GM23248 (cell line): ENCODE measurements at regions not wholly inside any gene's neighbourhood (a gene's known extent, or its start where the extent isn't known, plus 50 kb on each side); places are given as distances from the start of the nearest gene placed in this dataset.
A peak's percentile ranks its signal among the peaks of the same experiment; 100 is the strongest.

ENCODE experiments used
- DNase-seq: peaks from one replicate; pipeline ENCODE4 v3.0.0-alpha.2; 2015
- H2AFZ ChIP-seq: fragments of 200-600 bp; sonication (generic); 2 replicates; pipeline ENCODE4 v1.6.1; 2016; ENCODE audit warnings: antibody characterized with exemption
- H3F3A ChIP-seq: fragments of 200-600 bp; sonication (generic); 2 replicates; pipeline ENCODE4 v1.6.1; 2016; ENCODE audit warnings: mild to moderate bottlenecking, antibody characterized with exemption, mixed run types; ENCODE audit not compliant: insufficient read depth
- H3K27ac ChIP-seq: fragments of 200-600 bp; sonication (generic); 2 replicates; pipeline ENCODE4 v1.5.1; 2016; ENCODE audit warnings: mild to moderate bottlenecking
- H3K27me3 ChIP-seq: fragments of 200-600 bp; sonication (generic); replicated peaks from 2 replicates; pipeline ENCODE4 v1.6.1; 2016; ENCODE audit warnings: mild to moderate bottlenecking; ENCODE audit not compliant: insufficient read depth
- H3K36me3 ChIP-seq: fragments of 200-600 bp; sonication (generic); 2 replicates; pipeline ENCODE4 v1.6.1; 2016; ENCODE audit warnings: low read depth, mild to moderate bottlenecking
- H3K4me1 ChIP-seq: fragments of 200-600 bp; sonication (generic); 2 replicates; pipeline ENCODE4 v1.6.1; 2016; ENCODE audit warnings: mild to moderate bottlenecking; ENCODE audit not compliant: insufficient read depth
- H3K4me2 ChIP-seq: fragments of 200-600 bp; sonication (generic); one replicate; pipeline ENCODE4 v1.6.1; 2016; ENCODE audit warnings: mild to moderate bottlenecking; ENCODE audit not compliant: unreplicated experiment
- H3K4me3 ChIP-seq: fragments of 200-600 bp; sonication (generic); 2 replicates; pipeline ENCODE4 v1.5.1; 2016; ENCODE audit warnings: mild to moderate bottlenecking
- H3K79me2 ChIP-seq: fragments of 200-600 bp; sonication (generic); 2 replicates; pipeline ENCODE4 v1.6.1; 2016; ENCODE audit warnings: mild to moderate bottlenecking; ENCODE audit not compliant: insufficient read depth
- H3K9ac ChIP-seq: fragments of 200-600 bp; sonication (generic); 2 replicates; pipeline ENCODE4 v1.6.1; 2016; ENCODE audit warnings: mild to moderate bottlenecking
- H3K9me2 ChIP-seq: fragments of 200-600 bp; sonication (generic); 2 replicates; pipeline ENCODE4 v1.6.1; 2016; ENCODE audit warnings: mixed run types, mild to moderate bottlenecking, moderate library complexity; ENCODE audit not compliant: insufficient read depth
- H3K9me3 ChIP-seq: fragments of 200-600 bp; sonication (generic); one replicate; pipeline ENCODE4 v1.6.1; 2017; ENCODE audit warnings: low read depth
- H4K20me1 ChIP-seq: fragments of 200-600 bp; sonication (generic); 2 replicates; pipeline ENCODE4 v1.6.0; 2016; ENCODE audit not compliant: insufficient read depth
- EZH2 ChIP-seq: fragments of 200-600 bp; sonication (generic); IDR thresholded peaks from 2 replicates; pipeline ENCODE4 v1.6.1; 2018; ENCODE audit warnings: antibody characterized with exemption, mild to moderate bottlenecking; ENCODE audit not compliant: insufficient read depth, poor library complexity, severe bottlenecking
- EZH2phosphoT487 ChIP-seq: fragments of 200-600 bp; sonication (generic); IDR thresholded peaks from 2 replicates; pipeline ENCODE4 v1.6.1; 2018; ENCODE audit warnings: antibody characterized with exemption, moderate library complexity, mild to moderate bottlenecking, low read depth; ENCODE audit not compliant: insufficient read depth
- WGBS, 2 experiments: methylation state at CpG; one replicate each; pipeline ENCODE4 v1.1.6; 2015 to 2017; ENCODE audit warnings: low lambda C conversion rate in 2 of 2, low coverage in 1 of 2; ENCODE audit errors: missing lambda C conversion rate in 2 of 2; 5-methylcytosine and 5-hydroxymethylcytosine counted together
- in situ Hi-C: fragments of 300-500 bp; cut with MboI; formaldehyde crosslinking; loops from 2 replicates; pipeline ENCODE4 v1.15.0; 2020

DNA sequence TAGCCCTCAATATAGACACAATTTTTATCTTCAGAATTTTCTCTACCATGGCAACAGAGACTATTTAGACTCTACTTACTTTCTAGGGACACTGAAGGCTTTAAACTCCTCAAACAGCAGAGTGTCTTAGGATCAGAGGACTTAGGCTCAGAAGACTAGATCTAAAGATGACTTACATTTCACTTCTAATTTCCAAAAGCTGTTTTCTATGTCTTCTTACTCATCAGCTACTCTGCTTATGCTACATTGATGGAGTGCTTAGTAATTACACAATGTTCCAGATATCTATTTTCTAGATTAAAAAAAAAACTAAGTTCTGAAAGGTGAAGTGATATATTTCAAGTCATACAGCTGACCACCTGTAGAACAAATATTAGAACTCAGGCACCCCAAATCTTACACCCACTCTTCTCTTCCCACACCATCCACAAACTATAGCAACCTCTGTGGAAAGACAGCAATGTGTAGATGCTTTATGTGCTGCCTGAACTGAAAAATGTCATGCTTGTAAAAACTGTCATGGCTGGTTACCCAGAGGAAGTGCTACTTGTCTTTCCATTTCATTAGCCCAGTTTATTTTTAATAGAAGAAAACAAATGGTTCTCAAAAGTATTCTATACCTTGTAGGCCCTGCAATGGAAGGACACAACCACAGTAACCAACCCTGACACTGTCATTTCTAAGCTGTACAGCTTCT lies 831.0 kb upstream of the ACVR2A start:
- H3K27ac ChIP-seq, result no peak overlapping the region
- H3K36me3 ChIP-seq, result no peaks in the 10 kb centered on the region
- H3K9ac ChIP-seq, result no peak overlapping the region
- no peaks in the 10 kb centered on the region for H3K9me2 ChIP-seq
- peaks cover 10% of the 10 kb centered on the region; the same call in 1 of the 2 replicates for H3K4me1 ChIP-seq
- in situ Hi-C loops, result no loop called here
- no peaks in the 10 kb centered on the region for H3K9me3 ChIP-seq
- H3K79me2 ChIP-seq, result no peaks in the 10 kb centered on the region
- no peaks in the 10 kb centered on the region for H3F3A ChIP-seq
- DNase-seq, result no peak
- no peak for TF ChIP-seq EZH2phosphoT487
- no peak for TF ChIP-seq EZH2
- H4K20me1 ChIP-seq, result no peaks in the 10 kb centered on the region
- H3K27me3 ChIP-seq, result no peaks in the 10 kb centered on the region
- H3K4me2 ChIP-seq, result no peak overlapping the region
- H2AFZ ChIP-seq, result no peak overlapping the region
- no peak overlapping the region for H3K4me3 ChIP-seq

DNA sequence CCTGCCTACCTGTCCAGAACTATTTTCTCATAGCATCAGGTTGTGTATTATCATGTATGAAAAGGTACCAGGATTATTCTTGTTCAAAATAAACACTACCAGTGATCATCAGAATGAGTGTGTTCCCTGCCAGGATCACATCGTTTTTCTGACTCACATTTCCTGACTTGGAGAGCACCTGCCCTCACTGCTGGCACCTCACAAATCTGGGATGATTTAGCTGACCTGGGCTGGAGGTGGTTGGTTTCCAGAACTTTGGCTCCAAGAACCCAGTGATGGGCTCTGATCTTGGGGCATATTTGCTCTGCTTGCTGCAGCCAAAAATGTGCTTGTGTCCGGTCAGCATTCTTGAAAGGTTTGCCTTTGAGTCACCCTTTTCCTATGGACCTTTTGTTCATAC lies 836.3 kb upstream of the ACVR2A start:
- H3K79me2 ChIP-seq, result no peaks in the 10 kb centered on the region
- no peaks in the 10 kb centered on the region for H3K9me3 ChIP-seq
- no peaks in the 10 kb centered on the region for H3K9me2 ChIP-seq
- H4K20me1 ChIP-seq, result no peaks in the 10 kb centered on the region
- H3K4me2 ChIP-seq, result peak overlapping the region; percentile 4
- no peak overlapping the region for H3K9ac ChIP-seq
- in situ Hi-C loops, result no loop called here
- H3K4me1 ChIP-seq, result peaks cover 31% of the 10 kb centered on the region
- peak; percentile 35 for DNase-seq
- no peak overlapping the region for H3K27ac ChIP-seq
- TF ChIP-seq EZH2 (no peak), EZH2phosphoT487 (no peak)
- no peaks in the 10 kb centered on the region for H3K27me3 ChIP-seq
- H3F3A ChIP-seq, result peaks cover 11% of the 10 kb centered on the region
- no peak overlapping the region for H3K4me3 ChIP-seq
- no peak overlapping the region for H2AFZ ChIP-seq
- 40% methylated on average over 2 of the region's 2 CpGs for WGBS, 2 experiments
- H3K36me3 ChIP-seq, result no peaks in the 10 kb centered on the region

DNA sequence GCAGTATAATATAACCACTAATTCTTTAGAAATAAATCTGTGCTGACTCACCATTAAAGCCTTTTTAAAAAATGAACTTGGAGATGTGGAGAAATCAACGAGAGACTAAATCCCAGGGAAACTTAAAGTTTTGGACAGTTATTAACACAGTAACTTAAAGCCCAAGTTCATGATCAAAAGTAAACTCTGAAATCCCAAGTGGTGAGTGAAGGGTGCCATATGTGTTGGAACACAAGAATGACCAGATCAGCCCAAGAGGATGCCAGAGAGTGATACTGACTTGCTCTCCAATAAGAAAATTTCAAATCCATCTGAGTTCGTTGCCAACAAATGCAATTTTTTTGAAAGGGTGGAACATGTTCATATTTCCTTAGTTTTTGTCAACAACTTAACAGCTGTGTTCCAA lies 838.1 kb upstream of the ACVR2A start:
- in situ Hi-C loops, result no loop called here
- H3K9me2 ChIP-seq, result no peaks in the 10 kb centered on the region
- TF ChIP-seq EZH2, result no peak
- no peak for TF ChIP-seq EZH2phosphoT487
- H3F3A ChIP-seq, result peaks cover 11% of the 10 kb centered on the region
- WGBS, 2 experiments, result 0 to 6% methylated on average over 2 of the region's 2 CpGs
- DNase-seq, result peak; percentile 57
- H3K27me3 ChIP-seq, result no peaks in the 10 kb centered on the region
- H4K20me1 ChIP-seq, result no peaks in the 10 kb centered on the region
- 0 out of 2 replicates have a peak overlapping the region, but pooled peaks have one; percentile 33 for H3K4me3 ChIP-seq
- peak overlapping the region; percentile 60 for H3K4me2 ChIP-seq
- no peaks in the 10 kb centered on the region for H3K79me2 ChIP-seq
- H3K4me1 ChIP-seq, result peaks cover 31% of the 10 kb centered on the region
- H3K9ac ChIP-seq, result no peak overlapping the region
- no peaks in the 10 kb centered on the region for H3K36me3 ChIP-seq
- H3K9me3 ChIP-seq, result no peaks in the 10 kb centered on the region
- peak overlapping the region; percentile 29 for H3K27ac ChIP-seq
- H2AFZ ChIP-seq, result peak overlapping the region; percentile 56

GRCh38 chr2:147003081-147003480 lies 841.7 kb upstream of the ACVR2A start:
- no peak for DNase-seq
- Histone ChIP-seq H3K9me2 (no peaks in the 10 kb centered on the region), H3K4me2 (no peak overlapping the region), H3K4me3 (no peak overlapping the region), H3K9ac (no peak overlapping the region), H2AFZ (no peak overlapping the region), H4K20me1 (no peaks in the 10 kb centered on the region), H3F3A (peaks cover 11% of the 10 kb centered on the region), H3K4me1 (peaks cover 23% of the 10 kb centered on the region), H3K79me2 (no peaks in the 10 kb centered on the region), H3K27me3 (no peaks in the 10 kb centered on the region), H3K27ac (no peak overlapping the region), H3K9me3 (no peaks in the 10 kb centered on the region), H3K36me3 (no peaks in the 10 kb centered on the region)
- 96 to 100% methylated on average over 2 of the region's 2 CpGs for WGBS, 2 experiments
- no peak for TF ChIP-seq EZH2
- no peak for TF ChIP-seq EZH2phosphoT487
- in situ Hi-C loops, result no loop called here
